NCI-H1048 (cell line): ENCODE measurements at regions not wholly inside any gene's neighbourhood (a gene's known extent, or its start where the extent isn't known, plus 50 kb on each side); places are given as distances from the start of the nearest gene placed in this dataset.

Experiments
- DNase-seq: peaks from one replicate; lab custom pipeline; 2025; lab: John Stamatoyannopoulos, UW

- no peak for DNase-seq
Observed at GRCh38 chr7:125664625-125665024, 735.0 kb upstream of the POT1 start.

- DNase-seq: no peak
Observed at GRCh38 chr7:125663961-125664360, 734.3 kb upstream of the POT1 start.

- no peak for DNase-seq
Observed at GRCh38 chr7:125661677-125662076, 732.1 kb upstream of the POT1 start.

- no peak for DNase-seq
Observed at GRCh38 chr7:125661006-125661405, 731.4 kb upstream of the POT1 start.

- no peak for DNase-seq
Observed at GRCh38 chr7:125654076-125654475, 724.5 kb upstream of the POT1 start.

GRCh38 chr7:125651823-125652528, 722.4 kb upstream of the POT1 start:
- no peak for DNase-seq

GRCh38 chr7:125648543-125648942, 718.9 kb upstream of the POT1 start:
- DNase-seq: no peak

GRCh38 chr7:125645770-125646169, 716.1 kb upstream of the POT1 start:
- DNase-seq: no peak

- no peak for DNase-seq
Observed at GRCh38 chr7:125644109-125644508, 714.5 kb upstream of the POT1 start.

- DNase-seq: no peak
Observed at GRCh38 chr7:125643302-125643701, 713.7 kb upstream of the POT1 start.

GRCh38 chr7:125641884-125642283, 712.3 kb upstream of the POT1 start:
- no peak for DNase-seq

- no peak for DNase-seq
Observed at GRCh38 chr7:125636320-125636962, 706.8 kb upstream of the POT1 start.

GRCh38 chr7:125618516-125618915, 688.9 kb upstream of the POT1 start:
- DNase-seq: no peak

- DNase-seq: no peak
Observed at GRCh38 chr7:125611582-125611981, 682.0 kb upstream of the POT1 start.

GRCh38 chr7:125606671-125607070, 677.0 kb upstream of the POT1 start:
- no peak for DNase-seq

GRCh38 chr7:125605241-125605640, 675.6 kb upstream of the POT1 start:
- DNase-seq: no peak

- no peak for DNase-seq
Observed at GRCh38 chr7:125602441-125602840, 672.8 kb upstream of the POT1 start.

- no peak for DNase-seq
Observed at GRCh38 chr7:125599387-125599786, 669.8 kb upstream of the POT1 start.

- DNase-seq: no peak
Observed at GRCh38 chr7:125592331-125592730, 662.7 kb upstream of the POT1 start.

GRCh38 chr7:125573126-125573525, 643.5 kb upstream of the POT1 start:
- DNase-seq: no peak

- DNase-seq: no peak
Observed at GRCh38 chr7:125572414-125572813, 642.8 kb upstream of the POT1 start.

GRCh38 chr7:125568799-125569198, 639.2 kb upstream of the POT1 start:
- no peak for DNase-seq

- no peak for DNase-seq
Observed at GRCh38 chr7:125567686-125568085, 638.1 kb upstream of the POT1 start.

- DNase-seq: no peak
Observed at GRCh38 chr7:125563964-125564529, 634.4 kb upstream of the POT1 start.
